HG03025 (cell line): ENCODE measurements at regions not wholly inside any gene's neighbourhood (a gene's known extent, or its start where the extent isn't known, plus 50 kb on each side); places are given as distances from the start of the nearest gene placed in this dataset.

Experiments
- ATAC-seq: cut with Tn5 transposase; IDR thresholded peaks from one replicate; pipeline ENCODE4 v1.9.1; 2021; ENCODE audit warnings: mild to moderate bottlenecking, moderate library complexity; ENCODE audit not compliant: unreplicated experiment, low FRiP score

DNA sequence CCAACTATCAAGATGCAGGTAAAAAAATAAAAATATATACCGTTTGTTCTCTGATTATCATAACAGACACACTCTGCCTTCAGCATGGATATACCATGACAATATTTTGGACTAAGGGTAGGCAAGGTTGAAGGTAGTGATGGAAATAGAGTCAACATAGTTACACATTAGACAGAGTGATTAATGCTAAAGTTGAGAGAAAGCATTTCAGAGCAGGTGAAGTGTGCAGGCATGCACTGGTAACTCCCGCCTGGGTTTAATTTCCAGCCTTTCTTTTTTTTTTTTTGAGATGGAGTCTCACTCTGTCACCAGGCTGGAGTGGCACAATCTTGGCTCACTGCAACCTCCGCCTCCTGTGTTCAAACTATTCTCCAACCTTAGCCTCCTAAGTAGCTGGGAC is 458.5 kb downstream of the TLR4 start:
- no peak for ATAC-seq

DNA sequence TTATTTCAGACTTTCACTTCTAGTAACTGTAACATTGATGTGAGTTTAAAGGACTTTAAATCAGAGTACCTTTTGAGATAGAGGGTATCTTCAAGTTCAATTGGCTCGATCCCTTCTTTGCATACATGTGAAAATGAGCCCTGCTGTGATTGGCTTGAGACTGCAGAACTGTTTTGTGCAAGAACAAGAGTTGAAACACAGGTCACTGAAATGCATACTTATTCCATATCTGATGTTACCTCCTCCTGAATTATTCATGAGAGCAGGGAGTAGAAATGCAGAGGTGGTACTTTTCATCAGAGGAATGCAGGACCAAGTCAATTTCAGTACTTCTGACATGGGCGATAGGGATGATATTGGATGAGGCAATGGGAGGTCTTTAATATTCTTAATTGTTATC is 459.5 kb downstream of the TLR4 start:
- no peak for ATAC-seq

DNA sequence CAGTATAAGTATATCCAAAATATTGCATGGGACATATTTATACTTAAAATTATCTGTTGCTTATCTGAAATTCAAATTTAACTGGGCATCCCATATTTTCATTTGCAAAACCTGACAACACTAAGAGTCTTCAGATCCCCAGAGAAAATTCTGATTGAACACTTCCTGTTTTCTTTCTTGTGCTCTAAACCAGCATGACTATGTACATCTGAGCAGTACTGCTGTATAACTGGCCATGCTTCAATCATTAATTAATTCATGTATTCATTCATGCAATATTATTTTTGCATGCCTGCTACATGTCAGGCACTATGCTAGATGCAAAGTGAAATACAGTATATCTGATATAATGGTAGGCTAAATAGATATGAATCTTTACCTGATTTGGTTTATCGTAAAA is 461.2 kb downstream of the TLR4 start:
- ATAC-seq = no peak

DNA sequence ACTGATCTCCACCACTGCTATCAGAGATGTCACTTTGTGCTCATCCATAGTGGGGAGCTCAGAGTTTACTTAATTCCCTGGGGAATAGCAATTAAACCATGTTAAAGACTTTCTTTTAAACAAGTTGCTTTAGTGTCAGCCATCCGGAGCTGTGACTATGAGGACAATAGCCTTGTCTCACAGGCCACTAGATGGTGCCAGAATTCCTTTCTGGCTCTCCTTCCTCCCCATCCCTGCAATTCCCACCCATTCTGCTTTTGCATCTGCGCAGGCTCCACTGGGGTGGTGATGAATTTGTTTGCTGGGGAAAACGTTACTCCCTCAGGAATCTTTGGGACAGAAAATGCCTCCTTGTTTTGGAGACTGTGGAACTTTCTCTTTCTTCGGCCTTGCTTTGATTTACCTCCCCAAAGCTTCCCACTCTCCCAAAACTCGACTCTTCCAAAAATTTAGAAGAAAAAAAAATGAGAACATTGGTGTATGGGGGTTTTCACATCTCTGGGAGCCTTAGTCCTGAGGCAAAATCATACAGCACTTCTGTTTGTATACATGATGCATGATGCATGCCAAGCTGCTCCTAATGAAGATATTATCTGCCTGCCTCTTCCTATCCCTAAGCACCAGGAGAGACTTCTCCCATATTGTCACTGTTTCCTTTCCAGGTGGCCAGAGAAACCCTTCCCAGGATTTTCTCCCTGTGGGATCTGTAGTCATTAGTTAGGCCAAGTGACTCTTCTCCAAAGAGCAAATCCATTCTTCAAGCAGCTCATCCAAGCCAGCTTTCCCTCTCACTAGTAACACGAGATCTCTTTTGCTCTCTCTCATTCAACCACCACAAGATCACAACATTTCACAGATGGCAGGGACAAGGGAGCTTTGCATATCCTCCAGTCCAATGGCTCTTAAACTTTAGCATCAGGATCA is 466.1 kb downstream of the TLR4 start:
- no peak for ATAC-seq

DNA sequence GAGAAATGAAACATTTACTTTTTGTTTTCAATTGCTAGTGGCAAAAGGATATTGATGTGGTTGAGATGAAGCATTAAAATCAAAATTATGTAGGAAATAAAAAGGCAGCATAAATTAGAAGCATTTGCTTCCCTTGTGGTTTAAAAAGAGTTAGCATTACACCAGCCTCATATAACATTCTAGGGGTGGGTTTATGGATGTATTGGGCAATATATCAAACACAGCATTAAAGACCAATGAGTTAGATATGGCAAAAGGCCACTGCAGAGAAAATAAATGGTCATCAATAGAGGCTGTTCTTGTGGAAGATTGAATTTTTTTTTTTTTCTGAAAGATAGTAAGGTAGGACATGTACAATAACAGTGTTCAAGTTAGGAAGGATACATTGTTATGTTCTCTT is 473.0 kb downstream of the TLR4 start:
- ATAC-seq = no peak

DNA sequence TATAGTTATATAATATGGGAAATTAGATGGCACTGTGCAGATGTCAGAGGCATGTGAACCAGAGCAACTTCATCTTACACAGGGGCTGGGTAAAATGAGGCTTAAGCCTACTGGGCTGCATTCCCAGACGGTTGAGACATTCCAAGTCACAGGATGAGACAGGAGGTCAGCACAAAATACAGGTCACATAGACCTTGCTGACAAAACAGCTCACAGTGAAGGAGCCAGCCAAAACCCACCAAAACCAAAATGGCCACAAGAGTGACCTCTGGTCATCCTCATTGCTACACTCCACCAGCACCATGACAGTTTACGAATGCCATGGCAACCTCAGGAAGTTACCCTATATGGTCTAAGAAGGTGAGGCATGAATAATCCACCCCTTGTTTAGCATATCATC is 479.4 kb downstream of the TLR4 start:
- ATAC-seq = no peak

DNA sequence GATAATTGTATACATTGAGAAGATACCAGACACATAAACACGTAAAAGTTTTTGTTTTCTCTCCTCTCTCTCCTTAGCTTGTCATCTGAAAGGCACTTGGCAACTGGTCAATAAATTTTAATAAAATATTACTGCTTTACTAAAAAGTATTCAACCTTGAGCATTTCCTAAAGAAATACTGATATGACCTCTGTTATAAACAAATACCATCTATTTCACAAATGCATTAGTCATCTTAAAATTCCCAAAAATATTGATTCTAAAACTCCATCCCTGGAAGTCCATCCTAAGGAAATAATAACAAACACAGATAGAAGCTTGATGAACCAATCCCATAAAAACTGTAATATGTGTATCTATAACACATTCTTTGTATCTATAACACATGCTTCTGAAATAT is 483.2 kb downstream of the TLR4 start:
- no peak for ATAC-seq

DNA sequence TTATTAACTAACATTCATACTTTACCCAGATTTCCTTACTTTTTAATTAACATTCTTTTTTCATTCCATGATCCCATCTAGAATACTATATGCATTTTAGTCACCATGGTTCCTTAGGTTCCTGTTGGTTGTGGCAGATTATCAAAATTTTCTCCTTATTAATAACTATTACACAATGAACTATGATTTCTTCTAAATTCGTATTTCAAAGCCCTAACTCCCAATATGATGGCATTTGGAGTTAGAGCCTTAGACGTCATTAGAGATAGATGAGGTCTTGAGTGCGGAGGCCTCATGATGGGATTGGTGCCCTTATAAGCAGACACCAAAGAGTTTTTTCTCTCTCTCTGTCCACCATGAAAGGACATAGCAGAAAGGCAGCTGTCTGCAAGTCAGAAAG is 485.4 kb downstream of the TLR4 start:
- ATAC-seq = no peak

DNA sequence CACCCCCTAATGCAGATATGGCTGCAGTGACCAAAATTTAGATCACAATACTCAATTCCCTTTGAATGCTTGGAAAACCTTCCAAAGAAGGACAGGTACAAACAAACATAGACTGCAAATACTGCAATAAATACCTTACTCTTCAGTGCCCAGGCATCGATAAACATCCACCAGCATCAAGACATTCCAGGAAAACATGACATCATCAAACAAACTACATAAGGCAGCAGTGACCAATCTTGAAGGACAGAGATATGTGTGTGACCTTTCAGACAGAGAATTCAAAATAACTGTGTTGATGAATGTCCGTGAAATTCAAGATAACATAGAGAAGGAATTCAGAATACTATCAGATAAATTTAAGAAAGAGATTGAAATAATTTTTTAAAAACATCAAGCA is 488.6 kb downstream of the TLR4 start:
- ATAC-seq = no peak

DNA sequence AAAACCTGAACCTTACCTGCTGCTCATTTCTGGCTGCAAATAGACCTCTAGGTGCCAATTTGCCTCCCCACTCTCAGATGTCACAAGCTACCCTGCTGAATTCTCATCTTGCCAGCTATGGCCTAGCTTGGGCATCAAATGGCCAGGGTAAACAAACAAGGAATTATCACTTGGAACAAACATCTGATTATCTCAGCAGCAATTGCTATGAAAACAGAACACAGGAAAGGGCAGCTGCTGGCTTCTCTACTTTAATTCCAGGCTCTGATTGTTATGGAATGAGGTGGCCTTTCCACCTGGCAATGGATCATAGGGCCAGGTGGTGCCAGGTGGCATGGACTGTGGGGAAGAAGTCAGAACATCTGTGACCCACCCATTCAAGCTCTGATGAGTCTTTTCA is 505.1 kb downstream of the TLR4 start:
- no peak for ATAC-seq

DNA sequence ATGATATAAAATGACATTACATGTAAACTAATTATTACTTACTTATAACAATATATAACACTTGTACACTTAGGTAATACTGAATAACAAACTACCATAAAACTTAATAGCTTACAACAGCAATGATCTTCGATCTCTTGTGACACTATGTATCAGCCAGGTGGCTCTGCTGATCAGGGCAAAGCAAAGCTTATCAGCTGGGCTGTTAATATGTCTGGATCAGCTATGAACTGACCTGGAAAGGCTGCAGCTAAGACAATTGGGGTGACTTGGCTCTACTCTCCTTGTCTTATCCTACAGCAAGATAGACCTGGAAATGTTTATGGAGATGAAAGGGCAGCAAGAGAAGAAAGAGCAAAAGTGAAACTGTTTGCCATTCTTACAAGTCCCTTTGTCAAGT is 511.3 kb downstream of the TLR4 start:
- no peak for ATAC-seq

DNA sequence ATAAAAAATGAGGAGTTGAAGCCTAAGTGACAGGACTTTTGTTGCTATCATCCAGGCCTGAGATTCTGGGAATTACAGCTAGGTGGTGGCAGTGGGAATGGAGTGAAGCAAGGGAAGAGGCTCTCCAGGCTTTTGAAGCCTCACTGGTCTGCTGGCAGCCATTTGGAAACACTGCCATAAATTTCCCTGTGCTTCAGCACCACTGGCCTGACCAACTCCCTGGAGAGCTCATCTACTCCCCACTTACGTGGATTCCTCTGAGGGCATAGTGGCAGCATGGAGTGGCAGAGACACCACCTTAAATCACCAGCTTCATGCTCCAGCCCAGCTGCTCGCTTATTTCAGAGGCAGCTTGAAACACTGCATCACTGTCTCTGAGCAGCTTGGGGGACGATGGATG is 518.2 kb downstream of the TLR4 start:
- ATAC-seq = no peak

DNA sequence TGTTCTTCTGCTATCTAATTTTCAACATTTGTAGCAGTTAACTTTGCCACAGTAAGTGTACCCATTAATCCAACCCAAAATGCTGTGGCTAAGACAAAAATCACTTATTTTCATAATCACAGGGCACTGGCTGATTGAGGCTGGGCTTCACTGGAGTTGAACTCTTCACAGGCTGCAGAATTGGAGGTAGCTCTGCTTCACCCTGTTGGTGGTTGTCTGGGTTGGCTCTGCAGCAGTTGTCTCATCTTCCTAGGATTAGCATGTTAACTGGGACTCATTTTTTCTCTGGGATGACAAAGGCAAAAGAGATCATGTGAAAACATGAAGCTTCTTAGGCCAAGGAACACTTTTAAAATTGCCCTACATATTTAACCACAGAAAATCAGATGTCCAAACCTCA is 518.9 kb downstream of the TLR4 start:
- no peak for ATAC-seq

DNA sequence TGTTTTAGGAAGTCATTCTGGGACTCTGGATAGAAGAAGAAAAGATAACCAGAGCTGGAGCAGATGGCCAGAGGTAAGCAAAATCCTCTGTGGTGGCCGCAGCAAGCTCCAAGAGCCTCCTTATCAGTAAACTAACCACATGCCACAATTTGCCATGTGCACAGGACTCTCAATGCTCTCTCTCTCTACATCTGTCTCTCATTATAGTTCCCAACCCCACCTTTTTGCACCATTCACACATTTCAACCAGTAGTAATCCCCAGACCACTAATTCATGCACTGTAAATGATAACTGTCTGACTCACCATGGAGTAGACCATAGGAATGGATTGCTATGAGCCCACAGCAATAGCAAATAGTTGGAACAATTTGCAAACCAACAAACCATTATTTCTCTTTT is 526.1 kb downstream of the TLR4 start:
- no peak for ATAC-seq

DNA sequence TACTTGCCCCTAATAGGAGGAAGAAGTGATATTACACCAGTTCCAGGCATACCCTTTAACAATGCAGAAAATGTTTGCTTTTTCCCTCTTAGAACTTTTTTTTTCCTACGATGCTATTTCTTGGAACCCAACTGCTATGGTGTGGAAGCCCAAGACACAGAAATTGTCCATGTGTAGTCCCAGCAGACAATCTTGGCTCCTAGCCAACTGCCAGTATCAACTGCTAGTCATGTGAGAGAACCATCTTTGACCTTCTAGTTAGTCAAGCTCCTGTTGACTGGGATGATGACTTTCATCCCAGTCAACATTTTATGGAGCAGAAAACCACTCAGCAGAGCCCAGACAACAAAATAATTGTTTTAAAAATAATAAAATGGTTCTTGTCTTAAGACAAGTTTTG is 532.4 kb downstream of the TLR4 start:
- no peak for ATAC-seq

DNA sequence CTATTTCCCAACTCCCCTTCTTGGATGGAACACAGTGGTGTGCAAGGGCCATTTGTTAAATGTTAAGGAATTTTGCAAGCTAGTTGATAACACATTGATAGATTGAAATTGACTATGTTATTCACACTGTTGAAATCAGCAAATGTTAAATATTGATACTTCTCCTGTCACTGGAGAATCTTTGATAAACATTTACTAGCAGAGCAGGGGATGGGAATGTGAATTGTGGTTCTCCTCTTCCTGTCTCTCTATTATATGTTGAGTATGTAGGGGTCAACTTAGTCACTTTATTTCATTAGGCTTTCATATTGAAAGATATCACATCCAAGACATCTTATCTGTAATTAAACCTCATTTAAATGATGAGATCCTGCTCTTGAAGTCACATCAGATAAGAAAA is 533.9 kb downstream of the TLR4 start:
- ATAC-seq = no peak

DNA sequence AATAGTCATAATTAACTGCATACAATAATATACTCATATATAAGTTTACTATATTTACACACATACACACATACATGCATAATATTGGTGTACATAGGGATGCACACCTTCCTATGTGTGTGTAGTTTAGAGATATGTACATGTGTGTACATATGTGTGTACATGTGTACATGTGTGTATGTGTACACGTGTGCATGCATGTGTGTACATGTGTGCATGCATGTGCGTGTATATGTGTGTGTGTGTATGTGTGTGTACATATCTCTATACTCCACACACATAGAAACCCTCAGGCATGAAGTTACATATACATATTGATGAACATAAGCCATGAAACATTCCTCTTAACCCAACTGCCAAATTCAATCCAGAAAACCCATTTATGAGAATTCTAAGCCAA is 547.8 kb downstream of the TLR4 start:
- no peak for ATAC-seq

DNA sequence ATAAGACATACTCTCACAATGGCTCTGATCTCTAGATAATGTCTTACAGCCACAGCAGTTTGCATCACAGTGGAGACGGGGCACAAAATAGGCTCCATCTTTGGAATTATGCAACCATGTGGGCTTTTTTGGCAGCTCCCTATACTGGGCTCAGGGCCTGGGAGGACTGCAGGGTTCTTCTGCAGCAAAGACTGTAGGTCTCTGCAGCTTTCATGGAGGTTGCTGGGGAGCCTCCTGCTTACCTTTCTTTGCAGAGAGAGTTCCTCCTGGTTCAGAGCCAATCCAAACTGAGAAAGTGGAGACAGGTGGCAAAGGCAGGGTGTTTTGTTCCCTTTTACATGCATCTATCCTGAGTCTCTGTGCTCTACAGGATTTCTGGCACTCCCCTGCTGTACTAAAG is 558.0 kb downstream of the TLR4 start:
- no peak for ATAC-seq

DNA sequence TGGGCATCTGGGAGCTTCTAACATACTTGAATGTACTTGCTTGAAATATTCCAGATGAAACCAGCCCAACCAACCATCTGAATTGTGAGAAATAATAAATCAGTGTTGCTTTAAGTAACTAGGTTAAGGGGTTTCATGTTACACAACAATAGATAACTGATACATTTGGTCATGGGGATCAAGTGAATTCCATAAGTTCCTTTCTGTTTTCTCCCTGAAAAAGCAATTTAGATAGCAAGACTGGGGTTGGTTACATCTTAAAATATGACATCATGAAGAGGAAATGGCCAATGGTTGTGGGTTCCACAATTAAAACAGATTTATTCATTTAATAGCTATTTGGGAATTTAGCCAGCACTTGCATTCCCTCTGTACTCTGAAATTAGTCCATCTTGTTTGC is 559.7 kb downstream of the TLR4 start:
- no peak for ATAC-seq

DNA sequence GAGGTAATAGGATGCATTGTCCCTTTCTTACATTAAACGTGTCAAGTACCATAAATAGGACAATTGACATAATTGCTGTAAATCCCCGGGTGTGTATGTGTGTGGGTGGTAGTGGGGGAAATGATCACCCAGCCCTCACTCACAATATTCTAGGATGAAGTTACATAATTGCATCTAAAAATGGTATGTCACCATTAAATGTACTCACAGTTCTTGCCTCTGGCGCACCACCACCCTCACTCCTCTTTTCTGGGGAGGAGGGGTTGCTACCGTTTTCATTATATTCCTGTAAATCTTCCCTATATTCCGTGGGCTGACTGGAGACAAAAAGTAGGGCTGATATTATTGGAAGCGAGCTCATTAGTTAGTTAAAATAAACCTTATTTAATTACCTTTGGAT is 563.8 kb downstream of the TLR4 start:
- no peak for ATAC-seq

DNA sequence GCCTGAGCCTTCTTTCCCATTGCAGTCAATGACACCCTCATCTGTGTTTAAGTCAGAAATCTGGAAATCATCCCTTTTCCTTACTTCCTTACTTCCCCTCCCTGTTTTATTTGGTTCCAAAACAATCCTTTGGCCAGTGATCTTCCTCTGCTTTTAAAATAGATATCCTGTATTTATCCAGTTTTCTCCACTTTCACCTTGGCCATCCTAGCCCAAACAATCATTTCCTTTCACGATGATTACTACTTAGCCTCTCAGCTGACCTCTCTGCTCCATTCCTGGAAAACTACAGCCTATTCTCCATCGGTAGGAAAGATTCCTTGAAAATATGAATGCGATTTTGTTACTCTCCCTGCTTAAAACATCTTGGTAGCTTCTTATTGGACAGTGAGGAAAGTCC is 565.4 kb downstream of the TLR4 start:
- no peak for ATAC-seq

DNA sequence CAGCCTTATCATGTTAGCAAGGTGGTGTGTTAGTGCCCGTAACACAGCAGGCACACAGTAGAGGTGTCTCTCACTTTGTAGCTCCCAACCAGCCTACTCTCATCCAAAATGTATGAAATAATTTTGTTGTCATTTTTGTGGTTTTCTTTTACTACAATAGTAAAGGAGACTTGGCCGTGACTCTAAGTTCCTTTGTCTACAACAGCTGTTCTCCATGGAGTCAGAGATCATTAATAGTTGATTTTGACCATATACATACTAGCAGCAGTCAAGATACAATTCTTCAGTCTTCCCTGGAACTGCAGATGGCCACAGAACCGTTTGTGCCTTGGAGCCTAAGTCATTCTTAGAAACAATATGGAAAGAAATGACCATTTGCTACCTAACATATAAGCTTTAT is 567.1 kb downstream of the TLR4 start:
- no peak for ATAC-seq

DNA sequence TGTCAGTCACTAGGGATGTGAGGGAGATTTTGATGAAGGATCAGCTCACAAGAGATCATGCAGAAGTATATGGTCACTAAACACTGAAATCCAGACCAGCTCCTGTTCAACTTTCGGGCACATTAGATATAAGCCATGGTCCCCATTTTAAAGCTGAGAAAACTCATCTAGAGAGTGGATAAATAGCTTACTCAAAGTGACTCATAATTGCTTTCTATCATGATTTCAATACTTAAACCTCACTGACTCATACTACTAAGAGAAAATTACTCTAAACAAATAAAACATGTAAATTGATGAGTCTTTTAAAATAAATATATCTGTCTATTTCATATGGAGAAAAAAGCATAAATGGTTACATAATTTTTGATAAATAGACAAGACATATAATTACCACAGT is 567.7 kb downstream of the TLR4 start:
- ATAC-seq = no peak
